Thyroid gland (tissue), 4 donors: ENCODE measurements at regions not wholly inside any gene's neighbourhood (a gene's known extent, or its start where the extent isn't known, plus 50 kb on each side); places are given as distances from the start of the nearest gene placed in this dataset.

ENCODE experiments used
- POLR2A ChIP-seq, 2 donors: fragments of 450-650 bp; IDR thresholded peaks; one replicate each; pipeline ENCODE4 v1.6.1; 2017; ENCODE audit warnings: antibody characterized with exemption in 2 of 2, mild to moderate bottlenecking in 2 of 2, moderate library complexity in 1 of 2
- TF ChIP-seq, protein P1 (sequence below), 6 experiments: fragments of 200-600 bp in 3 of 6; fragments of 450-650 bp in 3 of 6; sonication (generic) in 3 of 6; IDR thresholded peaks; one replicate each; pipeline ENCODE4 v1.5.1; 2016 to 2019; ENCODE audit warnings: antibody characterized with exemption in 6 of 6, mild to moderate bottlenecking in 2 of 6, inconsistent platforms in 1 of 6, moderate library complexity in 1 of 6

DNA sequence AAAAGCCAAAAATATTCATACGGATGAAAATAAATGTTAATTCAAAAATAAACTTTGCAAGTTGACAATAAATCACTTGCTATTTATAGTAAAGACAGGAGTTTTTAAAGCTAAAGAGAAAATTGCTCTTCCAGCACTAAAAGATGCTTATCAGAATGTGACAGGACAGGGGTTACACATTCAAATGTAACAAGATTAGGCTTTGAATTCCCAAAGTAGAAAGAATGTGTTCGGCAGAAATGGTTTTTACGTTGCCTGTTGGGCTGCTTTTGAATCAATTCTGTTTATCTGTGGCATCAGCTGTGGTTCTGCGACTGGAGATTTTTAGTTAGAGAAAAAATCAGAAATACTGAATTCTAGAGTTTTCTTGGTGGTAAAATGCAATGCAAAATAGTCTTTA, 669.4 kb downstream of the CPS1 start:
- TF ChIP-seq, protein P1, sequence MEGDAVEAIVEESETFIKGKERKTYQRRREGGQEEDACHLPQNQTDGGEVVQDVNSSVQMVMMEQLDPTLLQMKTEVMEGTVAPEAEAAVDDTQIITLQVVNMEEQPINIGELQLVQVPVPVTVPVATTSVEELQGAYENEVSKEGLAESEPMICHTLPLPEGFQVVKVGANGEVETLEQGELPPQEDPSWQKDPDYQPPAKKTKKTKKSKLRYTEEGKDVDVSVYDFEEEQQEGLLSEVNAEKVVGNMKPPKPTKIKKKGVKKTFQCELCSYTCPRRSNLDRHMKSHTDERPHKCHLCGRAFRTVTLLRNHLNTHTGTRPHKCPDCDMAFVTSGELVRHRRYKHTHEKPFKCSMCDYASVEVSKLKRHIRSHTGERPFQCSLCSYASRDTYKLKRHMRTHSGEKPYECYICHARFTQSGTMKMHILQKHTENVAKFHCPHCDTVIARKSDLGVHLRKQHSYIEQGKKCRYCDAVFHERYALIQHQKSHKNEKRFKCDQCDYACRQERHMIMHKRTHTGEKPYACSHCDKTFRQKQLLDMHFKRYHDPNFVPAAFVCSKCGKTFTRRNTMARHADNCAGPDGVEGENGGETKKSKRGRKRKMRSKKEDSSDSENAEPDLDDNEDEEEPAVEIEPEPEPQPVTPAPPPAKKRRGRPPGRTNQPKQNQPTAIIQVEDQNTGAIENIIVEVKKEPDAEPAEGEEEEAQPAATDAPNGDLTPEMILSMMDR (IDR thresholded peaks at IDR 0.05) = no peak
- no peak for TF ChIP-seq POLR2A (IDR thresholded peaks at IDR 0.05)
